NCI-H2081 treated with DMSO at 0.1 percent for 48 hours (cell line): ENCODE measurements at regions not wholly inside any gene's neighbourhood (a gene's known extent, or its start where the extent isn't known, plus 50 kb on each side); places are given as distances from the start of the nearest gene placed in this dataset.
"Not testable (repeated sequence)": the region's sequence is repeated elsewhere in the genome, so short reads cannot be mapped to it uniquely, and the experiment has no call there.

Experiments used
- DNase-seq: peaks from one replicate; lab custom pipeline; 2025; lab: John Stamatoyannopoulos, UW

DNA sequence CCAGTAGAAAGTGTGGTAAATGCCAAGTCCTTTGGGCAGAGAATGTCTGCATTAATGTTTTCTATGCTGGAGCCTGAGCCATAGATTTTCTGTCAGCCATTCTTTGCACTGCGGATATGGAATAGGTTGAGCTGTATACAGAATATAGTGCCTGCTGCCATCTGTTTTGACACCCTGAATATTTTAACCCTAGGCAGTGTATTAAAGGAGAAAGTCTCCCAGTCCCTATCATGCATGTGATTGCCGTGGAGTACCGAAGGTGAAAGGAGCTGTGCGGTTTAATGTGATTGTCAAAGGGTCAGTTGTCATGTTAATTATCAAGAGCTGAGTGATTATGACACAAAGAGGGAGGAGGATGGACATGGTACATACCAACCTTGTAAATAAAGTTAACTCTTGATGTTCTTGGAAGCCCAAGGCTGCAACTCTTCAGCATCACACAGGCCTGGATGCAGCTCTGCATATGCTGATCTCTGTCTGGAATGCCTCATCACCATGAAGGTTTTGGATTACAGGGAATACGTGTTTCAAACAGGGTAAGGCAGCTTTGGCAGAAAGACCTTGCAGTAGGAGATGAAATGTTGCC is 247.1 kb upstream of the ELAVL2 start:
- DNase-seq = no peak

DNA sequence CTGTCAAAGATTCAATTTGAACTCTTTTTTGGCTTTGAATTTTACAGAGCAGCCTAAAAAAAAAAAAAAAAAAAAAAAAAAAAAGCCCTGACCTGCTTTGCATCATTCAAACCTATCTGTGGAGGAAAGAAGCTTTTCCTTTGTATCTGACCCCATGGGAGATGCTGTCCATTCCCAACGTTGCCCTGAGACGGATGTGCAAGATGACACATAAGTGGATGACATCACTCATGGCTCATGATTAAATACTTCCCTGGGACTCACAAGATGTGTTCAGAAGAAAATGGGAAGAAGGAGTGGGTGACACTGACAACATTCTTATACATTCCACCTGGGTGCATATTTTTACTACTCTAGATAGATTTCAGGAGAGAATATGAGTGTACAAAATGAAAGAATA is 245.7 kb upstream of the ELAVL2 start:
- DNase-seq = no peak

DNA sequence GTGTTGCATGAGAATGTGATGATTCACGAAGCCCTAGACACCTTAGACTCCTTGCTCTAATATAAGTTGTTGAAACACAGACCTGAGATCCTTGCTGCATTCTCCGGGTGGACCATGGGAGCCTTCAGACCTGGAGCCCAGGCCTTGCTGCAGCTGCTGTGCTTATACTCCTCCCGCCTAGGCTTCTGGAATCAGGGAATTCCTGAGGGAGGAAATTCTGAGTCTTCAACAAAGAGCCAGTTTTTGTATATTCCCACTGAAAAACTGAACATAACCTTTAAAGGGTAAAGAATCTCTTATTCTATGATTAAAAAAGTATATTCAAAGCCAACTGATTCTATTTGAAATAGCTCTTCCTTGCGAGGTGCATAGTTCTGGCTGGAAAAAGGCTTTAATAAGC is 245.1 kb upstream of the ELAVL2 start:
- no peak for DNase-seq

DNA sequence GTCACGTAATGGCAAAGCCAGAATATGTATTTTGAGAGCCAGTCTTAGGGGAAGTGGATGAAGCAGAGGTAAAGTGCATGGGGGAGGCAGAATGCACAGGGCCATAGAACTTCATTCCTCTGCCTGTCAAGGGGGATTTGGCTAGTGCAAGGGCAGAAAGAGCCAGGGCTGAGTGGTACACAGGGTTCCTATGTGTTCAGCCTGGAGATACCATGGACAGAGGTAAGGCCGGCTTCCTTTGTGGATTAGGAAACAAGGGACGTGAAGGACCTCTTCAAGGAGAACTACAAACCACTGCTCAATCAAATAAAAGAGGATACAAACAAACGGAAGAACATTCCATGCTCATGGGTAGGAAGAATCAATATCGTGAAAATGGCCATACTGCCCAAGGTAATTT is 241.1 kb upstream of the ELAVL2 start:
- DNase-seq = not testable (repeated sequence)

DNA sequence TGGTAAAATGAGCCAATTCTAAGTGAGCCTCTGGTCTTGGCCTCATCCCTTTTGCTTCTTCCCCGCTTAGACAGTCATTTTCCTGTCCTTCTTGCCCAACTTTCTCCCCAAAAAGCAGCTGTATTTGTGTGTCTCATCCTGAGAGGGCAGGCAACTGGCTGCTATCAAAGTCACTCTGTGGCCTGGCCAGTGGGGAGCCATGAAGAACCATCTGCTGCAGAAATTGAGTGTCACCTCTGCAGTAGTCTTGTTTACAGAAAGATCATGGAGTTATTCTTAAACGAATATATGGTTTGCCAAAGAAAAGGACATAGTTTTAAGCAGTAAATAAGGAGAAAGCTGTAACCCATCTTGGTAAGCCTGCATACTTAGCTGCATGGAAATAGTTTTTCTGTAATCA is 233.6 kb upstream of the ELAVL2 start:
- no peak for DNase-seq

DNA sequence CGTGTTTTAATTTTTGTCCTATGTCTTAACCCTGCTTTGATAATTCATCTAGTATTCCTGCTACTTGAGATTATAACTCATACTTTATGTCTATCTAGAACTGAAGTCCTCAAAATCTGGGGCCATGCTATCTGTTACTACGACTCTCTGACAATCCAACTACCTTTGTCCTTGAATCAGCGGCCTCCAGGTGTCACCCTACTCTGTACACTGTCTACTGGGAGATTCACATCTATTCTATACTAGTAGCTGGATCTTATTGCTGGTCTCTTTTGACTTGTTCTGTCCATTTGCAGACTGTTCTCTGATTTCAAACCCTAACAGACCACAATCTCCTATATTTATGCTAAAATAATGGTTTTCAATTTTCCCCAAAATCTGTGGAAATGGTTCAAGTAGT is 225.5 kb upstream of the ELAVL2 start:
- no peak for DNase-seq

DNA sequence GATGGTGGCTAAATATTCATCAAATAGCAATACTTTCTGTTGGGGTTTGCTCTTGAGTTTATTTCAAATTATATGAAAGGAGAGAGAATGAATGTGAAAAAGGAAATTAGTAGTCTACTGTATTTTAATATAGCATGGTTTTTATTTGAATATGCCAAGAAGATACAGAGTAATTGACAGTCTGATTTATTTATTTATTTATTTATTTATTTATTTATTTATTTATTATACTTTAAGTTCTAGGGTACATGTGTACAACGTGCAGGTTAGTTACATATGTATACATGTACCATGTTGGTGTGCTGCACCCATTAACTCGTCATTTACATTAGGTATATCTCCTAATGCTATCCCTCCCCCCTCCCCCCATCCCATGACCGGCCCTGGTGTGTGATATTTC is 224.2 kb upstream of the ELAVL2 start:
- not testable (repeated sequence) for DNase-seq

DNA sequence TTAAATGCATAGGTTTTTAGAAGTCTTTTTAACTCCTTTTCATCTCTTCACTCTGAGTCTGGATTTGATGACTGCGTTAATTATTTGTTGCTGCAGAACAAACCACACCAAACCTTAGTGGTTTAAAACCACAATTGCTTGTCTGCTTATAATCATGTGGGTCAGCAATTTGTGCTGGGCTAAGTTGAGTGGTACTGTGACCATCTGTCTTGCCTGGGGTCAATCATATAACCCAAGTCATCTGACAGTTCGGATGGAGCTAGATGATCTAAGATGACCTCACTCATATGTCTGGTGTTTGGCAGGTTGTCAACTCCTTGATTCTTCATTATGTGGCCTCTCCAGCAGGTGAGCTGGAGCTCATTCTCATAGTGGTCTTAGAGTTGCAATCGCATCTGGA is 219.1 kb upstream of the ELAVL2 start:
- DNase-seq = no peak

DNA sequence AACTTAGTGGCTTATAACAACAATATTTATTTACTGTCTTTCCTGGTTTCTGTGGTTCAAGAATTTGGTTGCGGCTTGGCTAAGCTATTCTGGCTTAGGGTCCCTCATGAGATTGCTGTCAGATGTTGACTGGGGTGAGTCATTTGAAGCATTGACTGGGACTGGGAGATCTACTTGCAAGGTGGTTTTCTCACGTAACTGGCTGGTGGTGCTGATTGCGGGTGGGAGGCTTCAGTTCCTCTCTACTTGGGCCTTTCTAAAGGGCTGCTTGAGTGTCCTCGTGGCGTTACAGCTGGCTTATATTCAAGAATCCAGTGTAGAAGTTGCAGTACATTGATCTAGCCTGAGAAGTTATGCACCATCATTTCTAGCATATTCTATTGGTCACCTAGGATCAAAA is 218.5 kb upstream of the ELAVL2 start:
- no peak for DNase-seq

DNA sequence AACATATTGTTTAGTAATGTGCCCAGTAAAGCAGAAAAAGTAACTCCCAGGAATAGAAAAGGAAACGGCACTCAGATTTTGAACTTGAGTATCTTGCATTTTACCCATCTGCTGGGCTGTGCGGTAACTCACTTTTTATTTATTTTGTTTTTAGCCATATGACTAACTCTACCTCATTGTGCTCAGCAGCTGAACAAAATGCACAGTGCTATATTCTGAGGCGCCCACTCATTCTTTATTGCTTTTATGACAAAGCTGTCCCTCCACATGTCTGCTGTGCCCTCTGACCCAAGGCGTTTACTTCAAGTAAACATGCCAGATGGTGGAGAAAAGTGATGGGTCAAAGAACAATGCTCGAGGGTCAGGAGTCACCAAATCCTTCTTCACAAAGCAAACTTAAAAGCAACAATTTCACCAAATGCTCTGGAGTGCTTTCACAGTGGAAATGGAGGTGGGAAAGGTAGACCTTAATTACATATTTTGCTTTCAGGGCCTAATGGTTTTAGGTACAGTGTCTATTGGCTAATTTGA is 215.2 kb upstream of the ELAVL2 start:
- peak; percentile 31 for DNase-seq

DNA sequence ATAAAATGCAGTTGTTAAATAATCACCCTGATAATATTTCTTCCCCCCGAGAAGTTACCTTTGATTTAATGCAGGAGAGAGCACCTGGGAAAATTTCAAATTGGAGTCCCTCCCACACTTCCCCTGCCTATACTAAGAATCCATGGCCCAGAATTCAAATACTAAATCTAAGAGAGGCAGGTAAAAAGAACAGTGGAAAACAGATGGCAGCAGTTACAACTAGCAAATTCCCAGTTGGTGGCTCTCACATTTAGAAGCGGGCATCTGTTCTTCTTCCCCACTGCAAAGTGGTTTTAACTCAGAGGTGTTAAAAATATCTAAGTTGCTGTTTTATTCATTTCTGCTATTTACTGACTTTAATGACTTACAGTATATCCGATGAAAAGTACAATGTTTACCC is 210.4 kb upstream of the ELAVL2 start:
- DNase-seq = no peak

DNA sequence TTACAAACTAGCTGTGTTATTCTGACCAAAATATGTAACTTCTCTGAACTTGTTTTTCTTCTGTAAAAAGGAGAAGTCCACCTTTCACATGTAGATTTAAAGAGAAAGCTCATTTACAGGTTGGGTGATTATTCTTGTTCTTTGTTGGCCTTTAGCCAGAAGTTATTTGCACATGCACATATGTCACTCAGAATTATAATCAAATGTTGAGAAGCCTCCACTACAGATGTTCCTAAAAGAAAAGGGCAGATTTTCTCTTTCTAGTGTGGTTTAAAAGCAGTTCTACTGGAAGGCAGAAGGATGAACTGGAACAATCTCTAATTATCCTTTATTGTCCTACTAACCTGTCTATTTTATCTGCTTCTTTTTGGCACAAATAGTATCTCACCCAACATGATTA is 209.8 kb upstream of the ELAVL2 start:
- no peak for DNase-seq

DNA sequence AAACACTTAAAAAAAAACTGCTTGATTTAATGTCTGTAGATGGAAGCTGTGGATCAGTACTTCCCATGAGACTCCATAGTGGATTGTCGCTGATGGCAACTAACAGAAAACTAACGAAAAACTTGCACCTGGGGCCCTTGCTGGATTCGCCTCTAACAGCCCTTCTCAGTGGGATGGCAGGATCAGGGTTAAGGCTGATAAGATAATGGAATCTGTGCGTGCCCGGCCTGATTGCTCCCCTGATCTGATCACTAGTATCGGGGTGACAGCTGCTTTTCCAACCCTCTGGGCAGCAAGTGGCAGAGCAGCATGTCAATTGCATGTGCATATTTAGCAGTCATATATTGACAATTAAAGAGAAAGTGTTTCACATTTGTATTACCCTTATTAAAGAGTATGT is 185.8 kb upstream of the ELAVL2 start:
- no peak for DNase-seq

DNA sequence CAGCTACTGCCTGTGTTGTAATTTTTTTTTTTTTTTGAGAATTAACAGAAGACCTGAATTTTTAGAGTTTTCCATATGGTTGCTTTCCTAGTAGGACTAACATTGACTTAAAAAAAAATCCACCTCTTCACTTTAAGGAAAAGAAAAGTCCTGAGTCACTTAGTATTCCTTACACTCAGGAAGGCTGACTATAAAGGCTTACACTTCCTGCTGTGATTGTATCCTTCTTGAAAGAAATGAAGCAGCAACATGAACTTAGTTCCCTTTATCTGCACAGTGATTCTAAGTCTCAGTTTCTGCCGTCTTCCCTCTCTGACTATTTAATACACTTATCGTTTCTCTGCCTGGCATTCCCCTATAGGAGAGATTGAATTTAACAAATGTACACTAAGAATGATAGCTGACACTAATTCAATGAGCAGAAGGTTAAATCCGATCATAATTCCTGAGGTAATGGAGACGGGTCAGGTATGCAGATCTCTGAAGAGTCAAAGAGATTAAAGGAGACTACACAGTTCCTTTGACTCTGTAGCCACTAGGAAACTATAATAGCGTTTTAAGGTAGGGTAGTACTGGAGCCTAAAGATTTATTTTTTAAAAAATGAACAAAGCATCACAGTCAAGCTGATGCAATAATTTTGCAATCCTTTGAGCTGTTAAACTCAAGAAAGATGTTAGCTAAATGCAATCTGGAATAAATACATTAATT is 185.1 kb upstream of the ELAVL2 start:
- no peak for DNase-seq

DNA sequence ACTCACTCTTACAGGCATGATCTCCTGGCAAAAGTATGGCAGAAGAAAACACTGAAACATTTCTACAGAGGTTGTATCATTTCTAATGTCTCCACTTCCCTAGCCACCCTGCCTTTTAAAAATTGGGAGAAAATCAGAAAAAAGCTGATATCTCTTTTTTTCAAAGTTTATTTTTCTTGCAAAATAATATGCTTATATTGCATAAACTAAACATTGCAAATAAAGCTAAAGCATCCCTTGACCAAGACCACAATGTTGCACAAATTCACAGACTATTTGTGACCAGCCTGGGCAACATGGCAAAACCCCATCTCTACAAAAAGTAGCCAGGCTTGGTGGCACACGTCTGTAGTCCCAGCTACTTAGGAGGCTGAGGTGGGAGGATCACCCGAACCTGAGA is 183.3 kb upstream of the ELAVL2 start:
- no peak for DNase-seq

DNA sequence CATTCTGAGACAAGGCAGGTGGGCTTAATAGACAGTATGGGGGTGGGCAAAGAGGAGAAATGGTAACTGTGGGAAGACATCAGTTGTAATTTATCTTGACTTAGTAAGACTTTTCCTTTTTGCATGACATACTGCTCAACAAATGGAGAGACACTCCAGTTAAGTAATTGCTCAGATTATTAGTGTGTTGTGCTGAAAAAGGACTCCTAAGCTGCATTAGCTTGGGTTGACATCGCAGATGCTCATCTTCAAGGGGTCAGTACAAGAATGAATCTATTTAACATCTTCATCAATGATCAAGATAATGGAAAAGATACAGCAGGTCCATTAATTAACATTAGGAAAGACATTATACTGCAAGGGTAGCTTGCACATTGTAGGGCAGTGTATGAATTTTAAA is 181.1 kb upstream of the ELAVL2 start:
- DNase-seq = no peak

DNA sequence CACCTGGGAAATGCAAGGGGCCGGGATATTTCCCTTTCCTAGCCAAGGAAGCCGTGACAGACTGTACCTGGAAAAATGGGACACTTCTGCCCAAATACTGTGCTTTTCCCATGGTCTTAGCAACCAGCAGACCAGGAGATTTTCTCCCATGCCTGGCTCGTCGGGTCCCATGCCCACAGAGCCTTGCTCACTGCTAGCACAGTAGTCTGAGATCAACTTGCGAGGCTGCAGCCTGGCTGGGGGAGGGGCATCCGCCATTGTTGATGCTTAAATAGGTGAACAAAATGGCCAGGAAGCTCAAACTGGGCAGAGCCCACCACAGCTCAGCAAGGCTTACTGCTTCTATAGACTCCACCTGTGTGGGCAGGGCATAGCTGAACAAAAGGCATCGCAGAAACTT is 165.8 kb upstream of the ELAVL2 start:
- DNase-seq = not testable (repeated sequence)

DNA sequence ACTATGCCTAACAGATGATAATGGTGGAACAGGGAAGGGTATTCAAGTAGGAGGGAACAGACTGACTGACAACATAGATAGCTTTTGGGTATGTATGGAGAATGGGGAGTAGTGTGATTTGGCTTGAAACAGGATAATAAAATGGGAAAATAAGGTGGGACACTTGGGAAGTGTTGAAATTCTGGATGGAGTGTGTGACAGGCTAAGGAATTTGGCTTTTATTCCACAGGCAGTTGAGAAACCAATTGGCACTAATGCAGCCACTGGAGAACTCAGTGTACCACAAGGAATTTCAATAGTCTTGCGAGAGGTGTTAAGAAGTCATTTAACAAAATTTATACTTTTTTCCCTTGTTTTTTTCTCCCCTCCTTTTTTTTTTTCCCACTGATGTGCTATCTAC is 153.5 kb upstream of the ELAVL2 start:
- no peak for DNase-seq

DNA sequence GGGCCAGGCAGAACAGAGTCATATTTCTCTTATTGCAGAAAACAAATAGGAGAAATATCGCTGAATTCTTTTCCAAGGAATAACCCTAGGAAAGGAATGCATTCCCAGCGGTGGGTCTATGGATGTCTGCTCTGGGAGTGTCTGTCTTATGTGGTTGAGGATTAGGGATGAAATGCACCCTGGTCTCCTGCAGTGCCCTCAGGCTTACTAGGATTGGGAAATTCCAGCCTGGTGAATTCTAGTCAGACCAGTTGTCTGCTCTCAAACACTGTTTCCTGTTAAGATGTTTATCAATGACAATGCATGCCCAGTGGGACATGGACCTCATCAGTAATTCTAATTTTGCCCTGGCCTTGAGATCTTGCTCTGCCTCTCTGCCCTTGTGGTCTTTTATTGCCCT is 136.1 kb upstream of the ELAVL2 start:
- DNase-seq = no peak

DNA sequence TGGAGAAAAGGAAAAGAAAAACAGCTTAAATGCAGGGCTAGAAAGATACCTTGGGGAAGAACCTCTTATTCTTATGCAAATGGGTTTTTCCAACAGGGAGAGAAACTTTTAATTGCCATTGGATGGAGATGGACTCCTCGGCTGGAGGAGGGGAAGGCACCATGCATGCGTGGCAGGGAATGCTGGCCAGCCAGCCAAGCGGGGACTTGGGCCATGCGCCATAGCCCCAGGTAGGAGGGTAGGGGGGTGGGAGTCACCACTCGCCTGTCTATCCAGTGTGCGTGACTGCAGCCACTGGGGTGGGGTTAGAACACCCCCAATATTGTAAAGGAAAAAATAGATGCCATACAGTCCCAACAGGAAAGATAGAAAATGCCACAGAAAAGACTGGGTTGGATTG is 119.9 kb upstream of the ELAVL2 start:
- DNase-seq = no peak

DNA sequence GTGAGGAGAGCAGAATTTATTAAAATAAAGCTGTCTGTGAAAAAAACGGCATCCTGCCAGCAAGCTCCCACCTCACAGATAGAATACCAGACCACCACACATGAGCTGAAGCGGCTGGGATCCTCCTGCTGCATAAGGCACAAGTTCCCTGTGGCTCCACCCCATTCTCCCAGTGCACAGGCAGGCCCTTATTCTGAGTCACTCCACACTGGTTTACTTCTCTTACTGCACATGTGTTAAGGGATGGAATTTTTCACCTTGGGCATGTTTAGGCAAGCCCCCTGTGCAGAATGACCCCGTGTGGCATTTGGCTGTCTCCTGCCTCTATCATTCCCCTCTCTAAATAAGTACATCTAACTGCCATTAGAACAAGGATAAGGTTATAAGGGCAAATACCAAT is 115.0 kb upstream of the ELAVL2 start:
- DNase-seq = no peak

DNA sequence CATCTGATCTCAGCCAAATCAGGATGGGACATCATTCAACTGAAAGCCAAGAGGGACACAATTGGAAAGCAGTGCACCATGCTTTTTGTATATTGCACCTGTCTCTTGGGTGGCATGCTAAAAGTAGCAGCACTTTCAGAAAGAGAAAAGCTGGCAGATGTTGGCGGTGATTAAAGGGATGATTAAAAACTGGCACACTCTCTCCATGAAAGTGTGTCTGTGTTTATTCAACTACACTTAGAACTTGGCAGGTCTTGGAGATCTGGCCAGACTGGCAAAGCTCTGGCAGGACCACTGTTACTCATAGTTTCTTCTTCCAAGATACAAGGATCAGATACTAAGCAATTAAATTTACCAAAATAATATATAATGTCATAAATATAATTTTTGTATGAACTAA is 112.9 kb upstream of the ELAVL2 start:
- DNase-seq = no peak

DNA sequence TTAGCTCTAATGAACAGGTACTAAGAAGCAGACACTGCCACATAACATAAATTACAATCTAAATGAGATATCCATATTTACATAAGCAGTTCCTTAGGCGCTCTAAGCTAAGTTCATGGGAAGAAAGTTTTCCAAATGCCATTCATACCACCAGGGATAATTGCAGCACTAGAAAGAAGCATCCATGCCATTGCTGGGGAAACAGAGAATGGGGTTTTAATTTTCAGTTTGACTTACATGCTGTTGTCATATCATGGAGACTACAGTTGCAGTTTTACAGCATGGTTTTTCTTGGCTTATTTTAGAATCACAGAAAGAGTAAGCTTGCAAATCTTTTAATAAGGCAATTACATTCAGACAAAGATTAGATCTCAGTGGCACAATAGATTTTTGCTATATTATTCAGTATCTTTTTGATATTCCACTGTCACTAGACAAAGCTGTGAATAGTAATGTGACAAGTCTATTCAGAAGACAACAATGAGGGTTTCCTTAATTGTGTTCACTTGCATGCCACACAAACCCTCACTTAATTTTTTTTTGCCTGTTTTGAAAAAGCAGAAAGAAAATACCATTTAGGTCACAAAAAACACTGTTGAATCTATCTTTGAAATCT is 108.4 kb upstream of the ELAVL2 start:
- no peak for DNase-seq

DNA sequence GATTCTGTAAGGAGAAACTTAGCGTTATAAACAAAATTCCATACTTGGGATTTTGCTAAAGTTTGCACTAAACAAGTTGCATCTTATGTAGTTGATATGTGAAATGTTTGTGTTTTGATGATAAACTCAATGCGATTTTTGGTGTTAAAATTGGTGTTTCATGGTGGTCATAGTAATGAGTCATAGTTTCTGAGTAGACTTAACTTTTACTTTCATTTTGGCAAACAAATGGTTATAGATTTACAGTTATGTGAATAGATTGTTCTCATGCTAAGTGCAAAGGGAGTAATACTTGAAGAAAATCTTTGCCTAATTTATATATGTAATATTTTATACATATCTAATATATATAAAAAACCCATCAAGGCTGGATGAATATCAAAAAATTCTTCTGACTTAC is 107.3 kb upstream of the ELAVL2 start:
- no peak for DNase-seq
